HG03139 (cell line): ENCODE measurements at regions not wholly inside any gene's neighbourhood (a gene's known extent, or its start where the extent isn't known, plus 50 kb on each side); places are given as distances from the start of the nearest gene placed in this dataset.

Experiments
- ATAC-seq: cut with Tn5 transposase; IDR thresholded peaks from one replicate; pipeline ENCODE4 v1.9.1; 2021; ENCODE audit not compliant: unreplicated experiment

GRCh38 chr13:62092536-62092935 is 676.9 kb upstream of the PCDH20 start:
- ATAC-seq = no peak

DNA sequence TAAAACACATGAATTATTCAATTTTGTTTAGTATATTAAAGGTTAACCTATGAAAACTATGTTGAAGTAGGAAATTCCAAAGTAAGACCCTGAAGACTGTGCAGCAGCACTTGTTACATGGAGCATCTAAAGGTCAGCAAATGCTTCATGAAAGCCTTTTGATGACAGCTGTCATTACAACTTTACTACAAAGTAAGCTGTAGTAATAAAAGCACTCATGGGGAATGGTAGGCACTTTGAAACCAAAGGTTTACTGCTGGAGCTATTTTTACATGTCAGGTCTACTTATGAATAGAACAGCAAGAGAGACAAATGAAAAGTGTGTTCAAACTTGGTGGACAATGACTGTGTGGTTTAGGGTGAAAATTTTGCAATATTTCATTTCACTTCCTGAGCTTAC is 672.5 kb upstream of the PCDH20 start:
- no peak for ATAC-seq

DNA sequence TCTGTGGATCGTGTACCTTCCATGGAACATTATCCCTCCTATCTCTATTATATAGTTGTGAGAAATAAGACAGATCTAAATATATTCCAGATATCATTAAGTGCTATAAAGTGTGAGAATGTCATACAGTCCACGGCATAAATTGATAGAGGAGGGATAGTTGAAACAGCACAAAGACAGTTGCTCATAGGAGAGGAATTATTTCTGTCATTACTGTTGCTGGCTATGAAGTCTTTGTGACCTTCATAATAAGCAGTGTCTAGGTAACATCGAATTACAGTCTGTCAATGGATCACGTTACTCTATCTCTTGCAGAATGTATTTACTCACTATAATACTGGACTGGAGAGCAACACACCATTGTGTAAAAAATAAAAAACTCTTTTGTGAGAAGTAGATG is 671.5 kb upstream of the PCDH20 start:
- ATAC-seq = no peak

DNA sequence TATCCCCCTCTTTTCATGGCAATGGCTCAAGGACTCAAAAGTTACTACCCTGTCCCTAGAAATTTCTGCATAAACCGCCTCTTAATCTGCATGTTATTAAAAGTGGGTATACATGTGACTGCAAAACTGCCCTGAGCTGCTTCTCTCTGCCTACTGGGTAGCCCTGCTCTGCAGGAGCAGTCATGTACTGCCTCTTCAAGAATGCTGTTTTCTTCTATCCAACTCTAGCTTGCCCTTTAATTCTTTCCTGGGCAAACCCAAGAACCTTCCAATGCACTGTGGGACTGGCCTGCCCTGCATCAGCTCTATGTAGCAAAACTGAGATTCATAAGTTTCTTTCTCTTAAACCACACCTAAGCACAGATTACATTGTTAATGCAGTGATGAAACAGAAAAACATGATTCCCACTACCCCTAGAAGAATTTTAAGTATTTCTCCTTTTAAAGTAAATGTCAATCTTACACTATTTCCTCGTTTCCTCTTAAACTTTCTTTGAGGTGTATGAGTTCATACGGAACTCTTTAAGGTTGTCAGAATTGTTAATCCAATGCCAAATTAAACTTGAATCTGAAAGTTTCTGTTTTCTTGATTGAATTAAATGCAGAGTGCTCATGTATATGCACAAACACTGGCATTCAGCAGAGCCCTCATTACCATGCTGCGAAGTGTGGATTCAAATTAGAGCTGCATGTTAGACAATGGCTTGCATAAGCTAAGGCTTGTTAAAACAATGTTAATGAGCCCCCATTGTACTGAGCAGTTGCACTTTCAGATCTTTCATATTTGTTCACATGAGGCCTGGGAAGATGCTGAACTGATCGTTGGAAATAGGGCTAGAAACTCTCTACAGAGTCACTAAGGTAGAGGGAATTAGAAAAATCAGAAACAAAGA is 669.9 kb upstream of the PCDH20 start:
- no peak for ATAC-seq

DNA sequence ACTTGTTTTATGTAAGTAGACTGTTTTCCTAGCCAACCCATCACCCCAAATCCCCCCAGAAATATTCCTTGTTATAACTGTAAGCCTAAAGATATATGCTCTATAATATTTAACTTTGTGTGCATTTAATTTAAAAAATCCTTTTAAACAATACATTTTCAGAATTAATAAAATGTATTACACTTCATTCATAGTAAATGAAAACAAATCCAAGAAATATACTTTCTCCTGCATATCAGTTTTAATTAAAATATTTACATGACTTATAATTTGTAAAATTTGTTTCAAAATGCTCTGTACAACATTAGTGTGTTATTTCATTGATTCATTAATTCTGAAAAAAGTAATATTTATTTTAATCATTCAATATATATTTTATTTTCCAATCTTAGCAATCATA is 669.1 kb upstream of the PCDH20 start:
- no peak for ATAC-seq

DNA sequence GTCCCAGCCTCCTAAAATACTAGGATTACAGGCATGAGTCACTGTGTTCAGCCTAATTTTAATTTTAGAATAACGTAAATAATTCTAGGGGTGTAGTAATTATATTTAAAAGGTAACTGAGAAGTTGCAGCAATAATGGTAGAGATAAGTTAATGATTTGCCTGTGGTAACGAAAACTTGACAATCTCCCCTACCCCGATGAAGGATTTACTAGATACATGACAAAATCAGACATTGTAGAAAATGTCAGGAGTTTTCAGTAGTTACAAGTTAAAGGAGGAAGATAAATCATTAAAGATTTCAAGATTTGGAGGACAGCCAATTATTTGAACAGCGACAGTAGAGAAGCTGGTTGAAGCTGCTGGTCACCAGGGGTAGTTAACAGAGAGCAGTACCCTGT is 652.2 kb upstream of the PCDH20 start:
- no peak for ATAC-seq

DNA sequence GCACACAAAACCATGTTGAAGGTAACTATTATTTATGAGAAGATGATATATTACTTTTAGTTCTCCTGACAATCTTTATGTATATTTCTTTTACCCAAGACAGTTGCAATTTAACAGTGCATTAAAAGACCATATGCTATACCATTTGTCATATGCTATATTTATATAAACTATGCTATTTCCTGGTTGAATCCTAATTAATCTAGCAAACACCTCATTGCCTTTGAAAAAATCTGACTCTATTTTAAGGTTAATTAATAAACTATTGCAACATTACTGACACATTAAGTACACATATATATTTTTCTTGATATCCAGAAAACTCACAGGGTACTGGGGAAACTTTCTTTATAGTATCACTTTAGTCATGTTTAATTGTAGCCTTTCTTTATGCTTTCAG is 649.4 kb upstream of the PCDH20 start:
- ATAC-seq = no peak

DNA sequence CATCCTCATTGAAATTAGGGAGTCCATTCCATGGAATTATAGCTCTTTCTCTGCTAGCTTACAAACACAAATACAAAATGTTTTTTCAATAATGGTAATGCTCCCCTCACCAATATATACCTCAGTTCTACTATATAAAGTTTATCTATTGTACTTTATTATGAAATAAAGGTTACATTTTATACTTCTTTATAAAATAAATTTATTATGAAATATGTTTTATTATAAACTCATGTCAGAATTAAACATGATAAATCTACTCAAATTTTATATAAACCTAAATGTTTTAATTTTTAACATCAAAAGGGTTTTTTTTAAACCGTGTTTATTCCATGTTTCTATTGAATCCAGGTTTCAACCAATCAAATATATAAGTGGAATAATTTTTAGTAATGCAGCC is 646.1 kb upstream of the PCDH20 start:
- no peak for ATAC-seq

- no peak for ATAC-seq
Observed at GRCh38 chr13:62060570-62060969, 644.9 kb upstream of the PCDH20 start.

DNA sequence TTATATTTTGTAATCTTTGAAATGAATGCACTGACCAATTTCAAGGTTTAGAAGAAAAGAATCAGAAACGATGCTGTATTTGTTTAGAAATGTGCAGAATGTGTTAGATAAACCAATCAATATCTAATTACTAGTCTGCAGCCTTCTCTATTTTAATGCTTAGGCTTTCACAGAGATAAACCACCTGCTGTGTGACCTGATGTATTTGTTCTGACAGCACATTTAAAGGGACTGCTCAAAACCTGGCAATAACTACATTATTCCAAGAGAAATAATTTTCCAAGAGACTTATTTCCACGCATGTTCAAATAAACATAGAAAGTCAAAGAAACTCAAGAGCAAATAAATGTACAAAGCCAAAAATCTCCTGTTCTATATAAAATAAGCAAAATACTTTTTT is 641.6 kb upstream of the PCDH20 start:
- no peak for ATAC-seq

DNA sequence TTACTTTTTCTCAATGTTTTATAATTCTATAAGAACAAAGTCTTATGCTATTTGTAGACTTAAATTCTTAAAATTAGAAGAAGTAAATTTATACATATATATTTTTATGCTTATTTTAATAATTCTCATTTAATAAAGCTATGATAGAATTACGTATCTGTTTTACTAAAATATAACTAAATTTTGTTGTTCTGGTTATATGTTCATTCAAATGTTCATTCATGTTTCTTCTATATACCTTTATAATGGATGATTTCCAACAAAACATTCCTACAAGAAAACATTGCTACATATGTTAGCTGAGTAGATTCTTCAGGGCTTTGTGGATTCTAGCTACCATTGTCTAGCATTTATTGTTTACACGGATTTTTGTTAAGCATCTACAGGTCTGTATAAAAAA is 634.3 kb upstream of the PCDH20 start:
- no peak for ATAC-seq

DNA sequence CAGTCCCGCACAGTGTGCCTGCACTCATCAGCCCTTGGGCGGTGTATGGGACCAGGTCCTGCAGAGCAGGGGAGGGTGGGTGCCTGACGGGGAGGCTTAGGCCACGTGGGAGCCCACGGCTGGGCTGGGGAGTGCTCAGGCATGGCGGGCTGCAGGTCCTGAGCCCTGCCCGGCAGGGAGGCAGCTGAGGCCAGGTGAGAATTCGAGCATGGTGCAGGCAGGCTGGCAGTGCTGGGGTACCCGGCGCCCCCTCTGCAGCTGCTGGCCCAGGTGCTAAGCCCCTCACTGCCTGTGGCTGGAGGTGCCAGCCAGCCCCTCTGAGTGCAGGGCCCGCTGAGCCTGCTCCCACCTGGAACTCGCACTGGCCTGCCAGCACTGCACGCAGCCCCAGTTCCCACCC is 630.9 kb upstream of the PCDH20 start:
- no peak for ATAC-seq

- ATAC-seq = no peak
Observed at GRCh38 chr13:62043600-62043999, 628.0 kb upstream of the PCDH20 start.

DNA sequence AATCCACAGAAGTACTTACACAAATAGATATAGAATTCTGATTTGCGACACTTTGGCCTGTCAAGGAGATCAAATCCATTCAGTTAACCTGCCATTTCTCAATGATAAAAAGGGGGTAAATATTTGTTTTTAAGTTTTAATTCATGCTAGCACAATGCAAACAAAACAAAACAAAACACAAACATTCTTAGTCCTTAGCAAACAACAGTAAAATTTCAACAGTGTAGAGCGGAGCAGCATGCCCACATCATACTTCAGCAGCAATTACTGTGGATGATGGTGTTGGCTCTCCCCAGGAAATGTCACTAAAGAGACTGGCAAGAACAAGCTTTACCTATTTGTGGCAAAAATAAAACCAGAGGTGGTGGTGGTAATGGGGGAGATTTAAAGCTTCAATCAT is 625.2 kb upstream of the PCDH20 start:
- no peak for ATAC-seq

DNA sequence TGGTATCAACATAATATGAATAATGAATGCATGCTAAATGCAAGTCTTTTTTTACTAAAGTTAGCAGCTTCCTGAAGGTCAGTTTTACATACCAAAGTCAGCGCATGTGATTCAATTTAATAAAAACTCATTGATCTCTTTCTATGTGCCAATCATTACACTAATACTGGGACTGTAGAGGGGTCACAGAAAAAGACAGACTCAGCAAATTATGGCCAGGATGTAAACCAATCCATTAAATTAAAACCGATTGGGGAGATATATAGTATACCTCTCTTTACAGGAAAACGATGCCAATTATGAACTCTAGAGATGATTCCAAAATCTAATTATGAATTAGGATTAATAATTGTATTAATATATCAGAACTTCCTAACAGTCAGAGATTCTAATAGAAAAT is 624.4 kb upstream of the PCDH20 start:
- no peak for ATAC-seq

GRCh38 chr13:62038214-62038613 is 622.6 kb upstream of the PCDH20 start:
- no peak for ATAC-seq

DNA sequence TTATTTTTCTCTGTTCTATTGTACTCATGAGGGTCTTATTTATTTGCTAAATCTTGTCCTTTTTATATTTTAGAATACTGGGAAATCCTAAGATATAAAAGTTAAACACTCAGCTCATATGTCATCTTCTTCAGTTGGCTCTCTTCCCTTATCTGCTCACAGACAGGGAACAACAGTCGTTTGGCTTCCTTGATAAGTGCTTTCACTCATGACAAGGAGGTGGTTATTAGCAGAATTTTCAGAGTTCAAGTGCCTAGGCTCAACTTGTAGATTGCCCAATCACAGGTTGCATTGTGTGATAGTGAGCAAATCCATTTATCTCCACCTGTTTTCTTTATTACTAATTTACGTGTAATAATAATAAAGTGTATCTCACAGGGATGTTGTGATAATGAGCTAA is 620.3 kb upstream of the PCDH20 start:
- no peak for ATAC-seq

DNA sequence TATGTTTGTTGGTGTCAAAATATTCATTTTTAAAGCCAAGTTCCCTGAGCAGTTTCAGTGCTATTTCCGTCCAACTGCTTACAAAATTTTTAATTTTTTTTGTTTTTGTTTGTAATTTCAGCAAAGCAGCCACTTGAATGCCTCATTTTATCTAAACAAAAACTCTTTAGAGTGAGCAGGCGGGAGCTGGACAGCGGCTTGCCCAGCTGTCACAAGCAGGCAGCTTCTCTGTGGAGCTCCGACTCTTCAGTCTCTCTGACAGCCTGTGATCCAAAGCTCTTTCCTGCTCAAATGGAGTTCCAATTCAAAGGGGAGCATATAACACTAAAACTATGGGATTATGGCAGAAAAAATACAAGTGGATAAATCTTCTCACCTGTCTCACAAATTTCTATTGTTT is 618.3 kb upstream of the PCDH20 start:
- no peak for ATAC-seq

GRCh38 chr13:62022369-62022768 is 606.7 kb upstream of the PCDH20 start:
- ATAC-seq = no peak

GRCh38 chr13:62019858-62020257 is 604.2 kb upstream of the PCDH20 start:
- no peak for ATAC-seq

DNA sequence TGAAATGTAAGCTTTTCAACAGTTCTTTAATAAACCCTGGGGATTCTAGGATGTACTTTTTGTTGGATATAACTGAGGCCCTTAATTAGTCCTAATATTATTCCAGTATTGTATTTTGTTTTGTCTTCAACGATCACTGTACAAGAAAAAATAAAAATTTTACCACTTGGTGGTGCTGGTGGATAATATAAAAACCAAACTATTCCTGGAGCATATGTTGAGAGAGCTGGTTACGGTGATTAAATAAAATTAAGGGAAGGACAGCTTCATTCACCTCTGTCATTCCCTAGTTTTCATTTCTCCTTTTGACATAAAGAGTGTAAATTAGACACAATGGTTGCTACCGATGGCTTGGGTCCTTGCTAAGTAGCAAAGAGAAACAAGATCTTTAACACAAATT is 598.6 kb upstream of the PCDH20 start:
- ATAC-seq = no peak

DNA sequence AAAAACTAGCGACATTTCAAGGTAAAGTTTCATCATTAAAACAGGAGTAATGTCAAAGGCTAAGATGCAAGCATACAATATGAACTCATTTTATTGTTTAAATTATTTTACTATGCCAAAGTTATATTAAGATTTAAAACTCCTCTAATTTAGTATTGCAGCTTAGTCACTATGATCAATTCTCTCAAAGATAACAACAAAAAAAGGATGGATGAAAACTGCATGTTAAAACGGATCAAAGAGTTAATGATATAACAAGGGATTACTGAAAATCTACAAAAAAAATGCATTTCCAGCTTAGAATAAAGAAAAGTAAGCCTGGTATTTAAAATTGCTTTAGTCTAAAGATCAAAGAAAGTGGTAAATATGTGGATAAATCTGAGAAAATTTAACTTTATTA is 587.8 kb upstream of the PCDH20 start:
- ATAC-seq = no peak

GRCh38 chr13:61994174-61994573 is 578.5 kb upstream of the PCDH20 start:
- ATAC-seq = no peak
